H9 (cell line): ENCODE measurements at regions not wholly inside any gene's neighbourhood (a gene's known extent, or its start where the extent isn't known, plus 50 kb on each side); places are given as distances from the start of the nearest gene placed in this dataset.

ENCODE experiments used
- DNase-seq: peaks from one replicate; pipeline ENCODE4 v3.0.0-alpha.2; 2017
- H2AFZ ChIP-seq: one replicate; pipeline ENCODE4 v1.6.1; 2013; ENCODE audit warnings: mild to moderate bottlenecking, low read length, control low read depth, moderate library complexity
- H2AK5ac ChIP-seq: 2 replicates; pipeline ENCODE4 v1.6.1; 2013; ENCODE audit warnings: low read length, control low read depth, mixed read lengths; ENCODE audit not compliant: insufficient read length
- H2BK120ac ChIP-seq: one replicate; pipeline ENCODE4 v1.6.1; 2013; ENCODE audit warnings: low read depth, mild to moderate bottlenecking, low read length, control low read depth, inconsistent platforms; ENCODE audit not compliant: poor library complexity, severe bottlenecking
- H2BK12ac ChIP-seq: 2 replicates; pipeline ENCODE4 v1.6.1; 2013; ENCODE audit warnings: low read length, control low read depth, mixed read lengths, low read depth; ENCODE audit not compliant: insufficient read length
- H2BK15ac ChIP-seq: 2 replicates; pipeline ENCODE4 v1.6.1; 2013; ENCODE audit warnings: low read depth, low read length, control low read depth
- H2BK20ac ChIP-seq: one replicate; pipeline ENCODE4 v1.6.1; 2013; ENCODE audit warnings: low read depth, mild to moderate bottlenecking, low read length, control low read depth, inconsistent platforms; ENCODE audit not compliant: poor library complexity, severe bottlenecking
- H2BK5ac ChIP-seq: 2 replicates; pipeline ENCODE4 v1.6.1; 2013; ENCODE audit warnings: low read length, control low read depth, mixed read lengths; ENCODE audit not compliant: insufficient read length
- H3K14ac ChIP-seq: 2 replicates; pipeline ENCODE4 v1.6.1; 2013; ENCODE audit warnings: low read length, control low read depth; ENCODE audit not compliant: insufficient read depth
- H3K18ac ChIP-seq: 2 replicates; pipeline ENCODE4 v1.6.1; 2013; ENCODE audit warnings: low read depth, mild to moderate bottlenecking, mixed read lengths, low read length, control low read depth; ENCODE audit not compliant: insufficient read length
- H3K23ac ChIP-seq: 2 replicates; pipeline ENCODE4 v1.6.1; 2013; ENCODE audit warnings: low read length, control low read depth, mixed read lengths, low read depth; ENCODE audit not compliant: insufficient read length
- H3K23me2 ChIP-seq: 2 replicates; pipeline ENCODE4 v1.6.1; 2013; ENCODE audit warnings: low read depth, mild to moderate bottlenecking, mixed read lengths, low read length, control low read depth; ENCODE audit not compliant: insufficient read length, poor library complexity, severe bottlenecking
- H3K27ac ChIP-seq: 2 replicates; pipeline ENCODE4 v1.5.1; 2013; ENCODE audit warnings: low read length, control low read depth, mixed read lengths, low read depth; ENCODE audit not compliant: insufficient read length
- H3K27me3 ChIP-seq: 2 replicates; pipeline ENCODE4 v1.6.1; 2013; ENCODE audit warnings: low read length, control low read depth, inconsistent platforms; ENCODE audit not compliant: insufficient read depth
- H3K4ac ChIP-seq: 2 replicates; pipeline ENCODE4 v1.6.1; 2013; ENCODE audit warnings: low read depth, mild to moderate bottlenecking, control low read depth, inconsistent platforms, low read length, moderate library complexity
- H3K4me1 ChIP-seq: 2 replicates; pipeline ENCODE4 v1.6.1; 2013; ENCODE audit warnings: low read length, control low read depth, inconsistent platforms; ENCODE audit not compliant: insufficient read depth
- H3K4me2 ChIP-seq: 2 replicates; pipeline ENCODE4 v1.6.1; 2013; ENCODE audit warnings: low read length, control low read depth, mixed read lengths; ENCODE audit not compliant: insufficient read length, insufficient read depth
- H3K56ac ChIP-seq: 2 replicates; pipeline ENCODE4 v1.6.1; 2013; ENCODE audit warnings: low read depth, mild to moderate bottlenecking, mixed read lengths, low read length, control low read depth; ENCODE audit not compliant: insufficient read length
- H3K79me1 ChIP-seq: 2 replicates; pipeline ENCODE4 v1.6.1; 2013; ENCODE audit warnings: low read depth, mild to moderate bottlenecking, moderate library complexity, low read length, control low read depth, inconsistent platforms; ENCODE audit not compliant: insufficient read depth, poor library complexity, severe bottlenecking
- H3K79me2 ChIP-seq: 2 replicates; pipeline ENCODE4 v1.6.1; 2013; ENCODE audit warnings: low read length, control low read depth, inconsistent platforms; ENCODE audit not compliant: insufficient read depth
- H3K9ac ChIP-seq: 2 replicates; pipeline ENCODE4 v1.6.1; 2013; ENCODE audit warnings: low read length, control low read depth, mixed read lengths; ENCODE audit not compliant: insufficient read length; ENCODE audit errors: extremely low read depth
- H3K9me3 ChIP-seq: one replicate; pipeline ENCODE4 v1.6.1; 2013; ENCODE audit warnings: low read depth, low read length, inconsistent platforms; ENCODE audit not compliant: control insufficient read depth
- H3T11ph ChIP-seq: one replicate; pipeline ENCODE4 v1.6.1; 2013; ENCODE audit warnings: mild to moderate bottlenecking, low read length, control low read depth, inconsistent platforms
- H4K20me1 ChIP-seq: one replicate; pipeline ENCODE4 v1.6.1; 2013; ENCODE audit not compliant: control insufficient read depth, insufficient read length, insufficient read depth
- H4K5ac ChIP-seq: 2 replicates; pipeline ENCODE4 v1.6.1; 2013; ENCODE audit warnings: low read depth, mild to moderate bottlenecking, mixed read lengths, low read length, control low read depth; ENCODE audit not compliant: insufficient read length
- H4K8ac ChIP-seq: replicated peaks from 2 replicates; pipeline ENCODE4 v1.6.1; 2013; ENCODE audit warnings: low read length, control low read depth, mixed read lengths, low read depth; ENCODE audit not compliant: insufficient read length
- H4K91ac ChIP-seq: 2 replicates; pipeline ENCODE4 v1.6.1; 2013; ENCODE audit warnings: low read depth, mild to moderate bottlenecking, moderate library complexity, mixed read lengths, low read length, control low read depth; ENCODE audit not compliant: insufficient read length
- H3K27ac Mint-ChIP-seq, 3 experiments: 2 replicates in 2 of 3; 3 replicates in 1 of 3; pipeline ENCODE4 v1.8.0; 2020 to 2021; ENCODE audit warnings: mixed read lengths in 3 of 3, mild to moderate bottlenecking in 1 of 3, moderate library complexity in 1 of 3
- H3K27me3 Mint-ChIP-seq: 2 replicates; pipeline ENCODE4 v1.8.0; 2021; ENCODE audit warnings: low read depth, mild to moderate bottlenecking, moderate library complexity, mixed read lengths
- H3K36me3 Mint-ChIP-seq, 3 experiments: 2 replicates in 2 of 3; 3 replicates in 1 of 3; pipeline ENCODE4 v1.8.0; 2020 to 2021; ENCODE audit warnings: low read depth in 3 of 3, mixed read lengths in 3 of 3; ENCODE audit not compliant: insufficient read depth in 1 of 3
- H3K4me1 Mint-ChIP-seq, 2 experiments: 2 replicates each; pipeline ENCODE4 v1.8.0; 2020; ENCODE audit warnings: mixed read lengths in 2 of 2
- H3K4me3 Mint-ChIP-seq, 2 experiments: 2 replicates in 1 of 2; 3 replicates in 1 of 2; pipeline ENCODE4 v1.8.0; 2020 to 2021; ENCODE audit warnings: mild to moderate bottlenecking in 2 of 2, mixed read lengths in 2 of 2, moderate library complexity in 1 of 2
- H3K9me3 Mint-ChIP-seq, 2 experiments: 2 replicates in 1 of 2; 3 replicates in 1 of 2; pipeline ENCODE4 v1.8.0; 2020; ENCODE audit warnings: mild to moderate bottlenecking in 2 of 2, mixed read lengths in 2 of 2, moderate library complexity in 1 of 2
- CTCF ChIP-seq: fragments of 200-600 bp; sonication (generic); conservative IDR thresholded peaks from 3 replicates; pipeline ENCODE4 v1.8.0; 2021; ENCODE audit warnings: antibody characterized with exemption, mild to moderate bottlenecking
- WGBS: extraction: QIAGEN DNeasy Blood & Tissue Kit; methylation state at CpG from one replicate; pipeline ENCODE4 v1.1.7; 2013; ENCODE audit warnings: missing lambda C conversion rate, low lambda C conversion rate, mixed read lengths; ENCODE audit not compliant: insufficient read length; ENCODE audit errors: extremely low coverage; 5-methylcytosine and 5-hydroxymethylcytosine counted together

- H3K27me3 Mint-ChIP-seq: no peaks in the 10 kb centered on the region
These were observed 250.8 kb upstream of the EDNRB start for GRCh38 chr13:78169386-78169785.

More at GRCh38 chr13:78169386-78169785, 250.8 kb upstream of the EDNRB start:
- DNase-seq: no peak
- WGBS: no CpG with 5 or more reads among the region's 6 CpGs
- H2BK12ac ChIP-seq: no peak overlapping the region
- H3K18ac ChIP-seq: no peak overlapping the region
- no peaks in the 10 kb centered on the region for H3K4me1 ChIP-seq
- no peak overlapping the region for H2AFZ ChIP-seq
- H3K9ac ChIP-seq: no peak overlapping the region
- no peak overlapping the region for H3K4ac ChIP-seq
- H2BK20ac ChIP-seq: no peak overlapping the region
- no peak overlapping the region for H4K5ac ChIP-seq
- no peak overlapping the region for H2BK120ac ChIP-seq
- no peaks in the 10 kb centered on the region for H3K23me2 ChIP-seq
- no peak overlapping the region for H2BK15ac ChIP-seq
- no peaks in the 10 kb centered on the region for H3K36me3 Mint-ChIP-seq
- H2BK5ac ChIP-seq: no peak overlapping the region
- H3K27ac Mint-ChIP-seq: no peak overlapping the region
- H3K4me2 ChIP-seq: no peak overlapping the region
- H2AK5ac ChIP-seq: no peak overlapping the region
- H3K23ac ChIP-seq: no peak overlapping the region
- no peak overlapping the region for H3K14ac ChIP-seq
- H3K9me3 Mint-ChIP-seq: no peaks in the 10 kb centered on the region
- no peaks in the 10 kb centered on the region for H3K27me3 ChIP-seq
- no peak overlapping the region for H3K27ac ChIP-seq
- H4K8ac ChIP-seq: no peak overlapping the region
- H3K9me3 ChIP-seq: no peaks in the 10 kb centered on the region
- no peak for TF ChIP-seq CTCF
- no peak overlapping the region for H3K4me3 Mint-ChIP-seq
- H4K91ac ChIP-seq: no peak overlapping the region
- no peaks in the 10 kb centered on the region for H3K4me1 Mint-ChIP-seq
- no peaks in the 10 kb centered on the region for H3K79me2 ChIP-seq
- no peaks in the 10 kb centered on the region for H3K79me1 ChIP-seq
- H3T11ph ChIP-seq: no peak overlapping the region
- no peak overlapping the region for H3K56ac ChIP-seq
- no peaks in the 10 kb centered on the region for H4K20me1 ChIP-seq
